Hepatic stellate cell (primary cell): ENCODE measurements at regions not wholly inside any gene's neighbourhood (a gene's known extent, or its start where the extent isn't known, plus 50 kb on each side); places are given as distances from the start of the nearest gene placed in this dataset.

ENCODE experiments used
- DNase-seq: peaks from one replicate; pipeline ENCODE4 v3.0.0; 2011; ENCODE audit warnings: low spot score

DNA sequence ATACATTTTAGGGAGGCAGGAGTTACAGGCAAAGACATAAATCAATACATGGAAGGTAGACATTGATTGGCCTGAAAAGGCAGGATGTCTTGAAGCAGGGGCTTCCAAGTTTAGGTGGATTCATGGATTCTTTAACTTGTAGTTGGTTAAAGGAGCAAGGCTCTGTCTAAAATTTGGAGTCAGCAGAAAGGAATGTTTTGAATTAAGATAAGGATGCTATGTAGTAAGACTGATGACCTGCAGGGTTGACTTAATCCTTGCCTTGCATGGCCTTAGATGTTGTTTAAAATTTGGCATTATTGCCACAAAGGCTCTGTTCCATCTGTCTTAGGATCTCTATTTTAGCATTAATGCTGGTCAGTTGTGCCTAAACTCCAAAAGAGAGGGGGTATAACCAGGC lies 171.3 kb downstream of the C5orf15 start:
- no peak for DNase-seq

DNA sequence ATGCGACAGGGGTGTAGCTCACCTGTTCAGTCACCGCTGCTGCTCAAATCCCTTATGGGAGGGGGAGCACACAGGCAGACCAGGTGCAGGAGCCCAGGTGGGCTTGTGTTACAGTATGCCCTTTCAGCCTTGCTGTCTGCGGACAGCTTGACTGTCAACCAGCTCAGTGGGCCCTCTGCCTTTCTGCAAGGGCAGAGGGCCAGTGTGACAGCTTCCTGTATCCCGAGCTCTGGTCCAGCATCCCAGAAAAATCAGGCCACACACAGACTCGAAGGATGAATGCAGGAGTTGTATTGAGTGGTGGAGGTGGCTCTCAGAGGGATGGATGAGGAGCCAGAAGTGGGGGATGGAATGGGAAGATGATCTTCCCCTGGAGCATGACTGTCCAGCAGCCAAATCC lies 172.2 kb downstream of the C5orf15 start:
- DNase-seq = no peak

DNA sequence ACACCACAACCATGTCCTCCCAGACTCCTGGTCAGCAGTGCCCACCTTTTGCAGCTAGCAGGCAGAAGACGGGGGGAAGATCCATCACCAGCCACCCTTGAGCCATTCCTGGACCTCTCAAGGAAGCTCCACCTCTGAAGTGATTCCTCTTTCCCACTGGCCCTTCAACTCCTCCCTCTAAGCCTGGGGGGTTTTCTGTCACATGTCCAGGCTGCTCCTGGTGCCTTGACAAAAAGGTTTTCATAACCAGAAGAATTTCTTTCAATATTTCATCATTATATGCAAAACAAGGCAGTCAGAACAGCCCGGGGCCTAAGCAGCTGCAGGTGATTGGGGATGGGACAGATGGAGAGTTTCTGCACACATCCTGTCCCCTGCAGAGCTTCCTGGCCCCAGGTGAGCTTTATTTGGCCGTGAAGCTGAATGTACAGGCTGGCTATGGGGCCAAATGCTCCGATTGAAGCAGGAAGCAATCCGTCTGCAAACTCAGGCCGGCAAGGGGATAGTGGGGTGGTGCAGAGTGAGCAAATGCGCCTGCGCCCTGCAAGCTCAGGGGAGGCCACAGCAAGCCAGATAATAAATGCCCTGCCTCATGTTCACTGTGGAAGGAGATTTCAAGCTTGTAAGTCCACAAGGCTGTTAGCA lies 173.5 kb downstream of the C5orf15 start:
- no peak for DNase-seq

DNA sequence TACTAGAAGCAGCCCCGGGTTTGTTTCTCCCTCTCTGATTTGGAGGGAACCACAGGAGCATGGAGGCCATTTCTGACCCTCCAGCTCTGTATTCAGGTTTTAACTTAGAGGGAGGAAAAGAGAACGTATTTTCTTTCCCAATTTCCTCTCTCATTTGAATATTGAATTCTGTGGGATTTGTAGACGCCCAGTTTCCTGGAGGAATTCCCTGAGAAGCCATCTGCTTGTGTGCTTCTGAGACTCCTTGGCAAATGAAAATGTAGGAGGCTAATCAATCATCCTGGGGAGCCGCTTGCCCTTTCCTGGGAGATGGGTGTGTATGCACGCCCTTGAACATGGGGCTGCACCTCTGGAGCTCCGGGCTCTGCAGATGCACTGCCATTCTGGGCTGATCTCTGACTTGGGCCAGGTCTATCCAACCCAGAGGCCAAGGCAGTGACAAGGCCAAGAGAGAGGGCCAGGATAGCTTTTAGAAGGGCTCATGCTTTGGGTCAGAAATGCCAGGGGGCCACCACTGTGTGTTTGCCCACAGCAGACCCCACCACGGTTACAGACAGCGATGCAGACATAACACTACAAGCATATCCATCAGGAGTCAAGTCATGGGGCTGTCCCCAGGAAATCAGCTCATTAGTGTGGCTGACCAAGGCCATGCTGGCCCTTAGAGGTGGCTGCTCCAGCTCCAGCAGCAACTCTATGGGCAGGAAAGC lies 174.5 kb downstream of the C5orf15 start:
- DNase-seq = no peak

DNA sequence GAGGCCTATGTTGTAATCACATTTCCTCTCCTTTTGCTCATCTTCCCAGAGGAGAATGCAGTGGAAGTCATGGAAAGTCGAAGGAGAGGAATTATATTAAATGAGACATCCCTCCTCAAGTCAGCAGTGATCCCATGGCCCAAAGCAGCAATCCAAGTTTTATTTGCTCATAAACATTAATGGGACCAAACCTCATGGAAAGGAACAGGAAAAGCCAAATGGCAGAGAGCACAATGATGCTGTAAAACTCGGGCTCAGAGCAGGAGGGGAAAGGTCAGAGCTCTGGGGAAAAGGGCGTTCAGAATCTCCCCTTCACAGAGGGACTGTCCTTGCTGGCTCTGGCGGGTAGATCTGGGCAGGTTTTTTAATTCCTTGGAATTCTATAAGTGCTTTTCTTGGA lies 175.8 kb downstream of the C5orf15 start:
- no peak for DNase-seq

DNA sequence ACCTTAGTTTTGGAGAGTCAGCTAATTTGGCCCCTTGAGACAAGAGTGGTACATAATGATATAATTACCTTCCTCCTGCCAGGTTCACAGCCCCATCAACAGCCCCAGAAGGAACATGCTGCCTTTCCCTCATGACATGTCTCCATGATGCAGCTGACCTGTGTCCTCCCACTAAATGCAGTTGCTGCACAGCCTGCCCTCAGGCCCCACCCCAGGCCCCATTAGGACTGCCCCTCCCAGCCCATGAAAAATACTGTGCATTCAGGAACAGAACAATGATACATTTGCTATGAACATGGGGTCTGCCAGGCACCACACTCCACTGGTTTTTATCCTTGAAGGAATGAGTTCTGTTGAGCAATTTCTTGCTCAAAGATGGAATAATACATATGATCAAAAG lies 176.4 kb downstream of the C5orf15 start:
- no peak for DNase-seq

DNA sequence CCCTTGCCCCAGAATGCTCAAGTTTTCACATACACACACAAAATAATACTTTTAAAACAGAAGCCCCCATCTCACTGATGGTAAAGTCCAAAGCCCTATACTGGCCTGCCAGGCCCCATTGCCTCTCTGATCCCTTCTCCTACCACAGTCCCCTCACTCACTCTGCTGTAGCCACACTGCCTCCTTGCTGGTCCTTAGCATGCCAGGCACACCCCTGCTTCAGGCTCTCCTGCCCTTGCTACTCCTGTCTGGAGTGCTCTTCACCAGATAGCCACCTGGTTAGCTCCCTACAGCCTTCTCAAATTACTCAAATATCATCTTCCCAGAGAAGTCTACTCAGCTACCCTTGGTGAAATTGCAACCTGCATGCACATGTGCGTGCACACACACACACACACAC lies 177.5 kb downstream of the C5orf15 start:
- no peak for DNase-seq

DNA sequence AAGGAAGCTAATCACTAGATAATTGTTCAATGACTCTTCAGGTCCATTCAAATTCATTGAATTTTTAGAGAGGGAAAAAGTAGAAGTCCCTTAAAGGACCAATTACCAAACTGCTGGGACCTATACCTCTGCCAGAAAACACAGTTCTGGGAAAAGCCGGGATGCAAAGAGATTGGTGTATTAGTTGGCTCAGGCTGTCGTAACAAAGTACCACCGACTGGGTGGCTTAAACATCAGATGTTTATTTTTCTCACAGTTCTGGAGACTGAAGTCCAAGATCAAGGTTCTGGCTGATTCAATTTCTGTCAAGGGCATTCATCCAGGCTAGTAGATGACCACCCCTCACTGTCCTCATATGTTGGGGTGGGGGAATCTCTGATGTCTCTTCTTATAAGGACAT lies 177.1 kb upstream of the FSTL4 start:
- DNase-seq = no peak

DNA sequence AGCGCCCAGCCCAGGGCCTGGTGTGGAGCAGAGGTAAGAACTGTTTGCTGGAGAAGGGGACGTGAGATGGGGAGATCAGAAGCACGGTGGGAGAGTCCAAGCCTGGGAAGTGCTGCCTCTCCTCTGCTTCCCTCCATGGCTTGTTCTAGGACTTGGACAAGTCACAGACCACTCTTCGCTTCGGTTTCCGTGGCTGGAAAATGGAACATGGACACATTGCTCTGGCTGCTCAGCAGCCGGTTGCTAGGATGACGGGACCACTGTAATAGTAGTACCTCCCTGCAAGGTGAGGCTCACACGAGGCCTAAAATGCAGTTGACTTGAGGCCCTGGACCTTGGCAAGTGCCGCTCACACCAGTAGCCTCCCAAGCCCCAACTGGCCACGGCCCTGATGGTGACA lies 175.8 kb upstream of the FSTL4 start:
- no peak for DNase-seq

DNA sequence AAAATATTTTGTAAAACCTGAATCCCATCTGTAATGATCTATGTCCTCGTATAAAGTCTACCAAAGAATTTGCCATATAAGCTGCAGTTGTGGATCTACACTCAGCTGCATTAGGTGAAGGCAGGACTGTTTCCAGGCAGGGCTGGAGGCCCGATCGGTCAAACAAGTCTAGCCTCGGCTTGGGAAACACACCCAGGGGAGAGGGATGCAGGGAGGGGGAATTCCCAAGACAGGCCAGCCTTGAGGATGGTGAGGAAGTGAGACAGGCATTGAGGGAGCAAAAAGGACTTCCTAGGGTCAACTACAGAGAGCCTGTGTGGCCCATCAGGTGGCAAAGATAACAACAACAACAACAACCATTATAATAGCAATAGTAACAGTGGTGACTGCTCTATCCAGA lies 174.1 kb upstream of the FSTL4 start:
- DNase-seq = no peak

DNA sequence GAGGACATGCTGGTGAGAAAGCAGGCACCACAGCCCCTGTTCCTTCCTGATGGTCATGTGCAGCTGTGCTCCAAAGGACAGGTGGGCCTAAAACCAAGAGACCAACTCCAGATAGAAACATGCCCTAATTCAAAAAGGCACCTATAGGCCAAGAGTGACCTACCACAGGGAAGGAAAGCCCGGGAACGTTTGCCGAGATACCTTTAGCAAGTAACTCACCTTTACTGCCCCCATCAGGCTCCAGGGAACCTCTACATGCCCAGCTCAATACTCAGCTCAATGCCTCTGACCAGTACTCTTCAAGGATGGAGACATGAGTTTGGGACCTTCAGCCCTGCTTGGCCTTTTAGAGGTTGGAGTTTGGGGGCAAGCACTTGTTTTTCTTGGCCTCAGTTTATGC lies 172.8 kb upstream of the FSTL4 start:
- no peak for DNase-seq

DNA sequence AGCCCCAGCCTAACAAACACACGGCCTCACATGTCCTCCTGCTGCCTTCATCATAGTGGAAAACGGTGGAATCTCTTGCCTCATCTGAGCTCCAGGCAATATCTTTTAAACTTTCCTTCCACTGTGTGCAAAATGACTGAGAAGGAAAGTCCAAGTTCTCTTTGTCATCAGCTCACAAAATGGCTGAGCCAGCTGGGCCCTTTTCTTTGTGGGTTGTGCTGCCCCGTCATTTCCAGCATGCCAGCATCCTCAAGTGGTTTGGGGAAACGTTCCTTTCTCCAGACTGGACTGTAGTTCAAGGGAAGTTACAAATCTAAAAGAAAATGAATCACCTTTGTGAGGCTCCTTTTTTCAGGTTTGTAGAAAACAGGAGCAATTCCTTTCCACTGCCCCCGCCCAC lies 171.1 kb upstream of the FSTL4 start:
- DNase-seq = no peak

DNA sequence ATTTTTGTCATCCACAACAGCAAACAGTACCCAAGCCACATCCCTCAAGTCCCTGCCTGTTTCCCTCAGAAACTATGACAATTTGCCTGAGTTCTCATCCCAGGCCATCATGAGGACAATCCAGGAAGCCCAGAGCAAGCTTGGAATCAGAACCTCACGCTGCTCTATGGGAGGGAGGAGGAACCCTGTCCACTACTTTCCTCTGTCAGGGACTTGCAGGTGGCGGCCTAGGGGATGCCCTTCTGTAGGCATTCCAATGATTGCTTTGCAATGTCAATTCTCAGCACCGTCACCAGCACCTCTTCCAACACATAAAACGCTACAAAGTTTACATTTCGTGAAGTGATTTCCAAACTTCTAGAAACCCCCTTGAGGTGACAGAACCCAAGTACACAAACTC lies 170.4 kb upstream of the FSTL4 start:
- no peak for DNase-seq

DNA sequence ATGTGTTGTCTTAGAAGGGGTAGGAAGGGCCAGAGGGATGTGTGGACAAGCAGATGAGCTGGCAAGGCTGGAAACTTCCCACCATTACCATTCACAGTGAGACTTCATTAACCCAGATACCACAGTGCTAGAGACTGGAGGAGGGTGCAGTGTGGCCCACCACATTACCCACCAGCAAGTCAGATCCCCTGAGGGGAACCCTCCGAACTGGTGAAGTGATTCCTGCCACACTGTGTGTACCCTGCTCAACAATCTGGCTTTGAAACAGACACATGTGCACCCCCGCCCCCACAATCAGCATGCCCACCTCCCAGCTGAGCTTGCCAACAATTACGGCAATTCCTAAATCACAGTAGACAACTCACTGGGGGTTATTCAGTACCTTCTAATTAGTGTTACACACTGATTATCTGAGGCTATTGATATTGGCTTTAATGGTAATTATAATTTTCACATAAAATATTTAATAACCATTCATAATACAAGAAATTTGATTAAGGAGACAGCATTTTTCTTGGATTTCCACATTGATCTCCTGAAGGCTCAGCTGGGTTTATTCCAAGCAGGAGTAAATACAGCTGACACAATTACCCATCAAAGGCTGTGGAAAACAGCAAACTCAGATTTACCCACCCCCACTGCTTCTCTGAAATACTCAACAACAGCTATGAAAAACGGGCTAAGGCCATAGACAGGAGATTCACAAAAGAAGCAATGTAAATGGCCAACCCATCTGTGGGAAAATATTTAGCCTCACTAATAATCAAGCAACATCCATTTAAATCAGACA lies 169.3 kb upstream of the FSTL4 start:
- no peak for DNase-seq

DNA sequence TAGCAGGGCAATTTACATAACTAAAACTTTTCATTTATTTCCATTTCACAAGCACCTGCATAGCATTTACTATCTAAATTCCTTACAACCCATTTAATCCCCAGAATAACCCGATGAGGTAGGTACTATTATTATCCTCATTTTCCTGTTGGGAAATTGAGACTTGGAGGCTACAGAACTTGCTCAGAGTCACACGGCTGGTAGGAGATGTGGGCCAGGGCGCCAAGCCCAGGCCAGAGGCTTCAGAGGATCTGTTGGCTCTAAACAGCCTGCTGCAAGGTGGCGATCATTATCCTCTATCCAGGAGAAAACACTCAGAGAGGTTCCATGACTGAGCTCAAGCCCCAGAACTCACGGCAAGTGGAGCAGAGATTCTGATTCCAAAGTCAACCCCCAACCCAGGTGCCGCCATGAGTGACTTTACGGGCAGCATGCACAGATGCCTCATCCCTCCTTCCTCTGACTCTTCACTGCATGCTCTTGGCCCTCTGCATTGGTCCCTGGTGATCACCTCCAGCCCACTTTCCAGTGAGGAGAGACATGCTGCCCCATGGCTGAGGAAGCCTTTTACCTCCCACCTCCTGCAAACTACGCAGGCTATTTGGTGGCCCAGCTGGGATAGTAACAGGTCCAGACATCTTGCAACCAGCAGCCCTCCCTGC lies 168.4 kb upstream of the FSTL4 start:
- no peak for DNase-seq

DNA sequence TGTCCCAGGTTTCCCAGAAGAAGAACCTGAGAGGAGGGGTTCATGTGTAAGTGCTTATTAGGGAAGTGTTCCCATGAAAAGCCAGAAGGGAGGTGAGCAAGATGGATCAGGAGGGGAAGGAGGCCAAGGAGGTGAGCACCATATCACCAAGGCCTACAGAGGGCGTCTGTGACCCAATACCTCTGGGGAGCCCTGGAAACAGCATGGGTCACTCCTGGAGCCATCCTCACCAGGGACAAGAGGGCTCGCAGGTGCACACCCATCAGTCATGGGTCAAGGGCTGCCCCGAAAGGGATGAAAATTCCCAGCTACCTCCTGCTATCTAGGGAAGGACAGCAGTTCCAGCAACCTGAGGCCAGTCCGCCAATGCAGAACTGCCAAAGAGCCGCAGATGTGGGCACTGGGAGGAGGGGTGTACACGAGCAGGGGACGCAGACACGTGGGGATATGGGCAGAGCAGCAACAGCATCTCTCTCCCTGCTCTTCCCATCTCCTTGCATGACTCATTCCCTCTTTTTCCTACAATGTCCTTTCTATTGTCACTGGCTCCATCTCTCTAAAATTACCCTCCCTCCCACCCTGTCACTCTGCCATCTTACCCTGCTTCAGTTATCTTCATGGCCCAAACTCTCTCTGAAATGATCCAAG lies 167.6 kb upstream of the FSTL4 start:
- no peak for DNase-seq

DNA sequence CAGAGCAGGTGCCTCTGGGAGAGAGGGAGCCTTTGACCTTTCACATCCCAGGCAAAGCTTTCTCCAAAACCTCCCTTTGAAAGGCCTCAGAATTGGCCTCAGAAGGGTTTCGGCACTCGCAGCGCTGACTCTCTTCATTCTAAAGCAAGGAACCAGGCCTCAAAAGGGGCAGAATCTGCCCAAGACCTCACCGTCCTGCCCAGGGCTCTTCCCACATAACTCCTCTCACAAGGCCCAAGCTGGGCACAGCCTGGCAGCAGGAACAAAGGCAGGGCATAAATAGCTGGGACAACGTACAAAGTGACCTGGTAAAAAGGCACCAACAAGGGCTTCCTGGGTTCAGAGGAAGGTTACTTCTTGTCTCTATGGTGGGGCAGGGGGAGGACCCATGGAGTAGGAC lies 166.3 kb upstream of the FSTL4 start:
- no peak for DNase-seq

DNA sequence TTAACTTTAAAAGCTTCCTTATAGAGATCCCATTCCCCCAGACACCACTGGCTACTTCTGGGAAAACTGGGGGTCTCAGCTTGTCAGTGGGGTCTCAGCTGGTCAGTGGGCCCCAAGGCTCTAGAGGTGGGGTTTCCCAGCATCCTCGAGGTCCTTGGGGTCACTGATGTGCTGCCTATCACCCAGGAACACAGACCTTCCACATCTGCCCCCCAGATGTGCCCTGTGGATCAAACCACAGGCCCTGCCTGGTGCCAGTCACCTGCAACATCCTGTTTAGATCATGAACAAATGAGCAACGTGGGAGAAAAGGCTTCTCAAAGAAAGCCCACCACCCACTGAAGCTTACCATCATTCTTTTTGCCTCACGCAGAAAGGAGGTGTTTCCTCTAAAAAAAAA lies 165.6 kb upstream of the FSTL4 start:
- no peak for DNase-seq

DNA sequence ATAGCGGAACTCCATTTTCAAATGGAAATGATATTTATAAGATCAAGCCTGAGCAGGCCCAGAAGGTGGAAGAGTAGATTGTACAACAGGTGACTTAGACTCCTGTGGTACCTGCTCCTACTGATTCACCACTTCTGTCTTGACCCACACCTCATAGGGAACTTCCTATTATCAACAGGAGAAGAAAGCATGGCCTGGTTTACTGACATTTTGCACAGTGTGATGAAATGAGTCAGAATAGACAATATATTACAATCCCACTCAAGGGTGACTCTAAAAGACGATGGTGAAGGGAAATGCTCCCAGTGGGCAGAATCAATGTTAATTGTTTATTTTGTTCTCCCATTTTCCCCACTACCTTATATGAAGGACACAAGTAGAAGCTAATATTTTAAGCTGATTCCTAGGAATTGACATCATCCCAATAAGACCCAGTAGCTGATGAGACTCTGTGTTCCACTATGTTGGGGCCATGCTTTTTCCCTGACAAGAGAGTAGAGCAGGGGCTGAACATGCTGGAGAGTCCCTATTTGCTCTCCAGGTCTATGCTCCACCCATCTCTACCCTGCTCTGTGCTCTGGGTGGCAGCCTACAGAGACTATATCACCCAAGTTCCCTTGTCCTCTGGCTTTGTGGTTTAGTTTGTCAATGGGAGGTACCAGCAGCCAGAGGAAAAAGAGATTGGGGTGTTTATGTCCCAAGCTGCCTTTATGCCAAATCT lies 163.4 kb upstream of the FSTL4 start:
- no peak for DNase-seq

DNA sequence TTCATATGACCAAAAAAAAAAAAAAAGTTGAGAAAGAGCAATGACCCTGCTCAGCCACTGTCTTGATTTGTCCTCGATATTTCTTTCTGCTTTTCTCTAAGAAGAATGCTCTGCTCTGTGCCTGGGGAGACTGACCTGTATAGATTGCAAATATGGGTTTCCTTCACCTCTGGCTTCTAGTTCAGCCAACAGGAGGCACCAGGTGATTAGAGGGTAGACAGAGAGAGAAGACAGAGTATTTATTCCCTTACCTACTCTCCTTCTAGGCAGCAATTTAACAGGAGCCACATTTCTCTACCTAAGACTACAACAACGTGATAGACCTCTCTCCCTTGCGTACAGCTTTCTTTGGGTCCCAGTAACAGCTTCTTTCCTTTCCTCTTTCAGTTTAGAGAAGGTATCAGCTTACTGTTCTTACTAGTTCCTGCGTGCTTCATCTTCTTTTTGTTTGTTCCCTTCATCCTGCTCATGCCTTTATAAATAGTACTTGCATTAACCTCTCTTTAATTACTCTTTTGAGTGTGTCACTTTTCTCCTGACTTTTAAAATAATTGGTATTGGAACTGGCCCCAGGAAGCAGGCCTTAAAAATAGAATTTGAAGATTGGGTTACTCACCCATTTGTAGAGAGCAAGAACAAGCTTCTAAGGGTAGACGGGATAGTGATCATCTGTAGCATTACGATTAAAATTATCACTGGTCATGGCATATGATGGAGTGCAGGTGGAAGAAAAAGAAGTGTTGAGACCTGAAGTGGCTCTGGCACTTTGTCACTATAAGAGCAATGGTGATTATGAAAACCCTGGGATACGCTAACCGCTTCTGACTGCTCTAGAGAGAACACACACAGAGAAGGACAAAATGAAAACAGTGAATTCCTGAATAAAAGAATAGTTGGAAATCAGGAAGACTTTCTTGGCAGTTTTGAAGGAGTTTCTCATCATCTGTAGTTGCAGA lies 161.2 kb upstream of the FSTL4 start:
- DNase-seq = no peak

DNA sequence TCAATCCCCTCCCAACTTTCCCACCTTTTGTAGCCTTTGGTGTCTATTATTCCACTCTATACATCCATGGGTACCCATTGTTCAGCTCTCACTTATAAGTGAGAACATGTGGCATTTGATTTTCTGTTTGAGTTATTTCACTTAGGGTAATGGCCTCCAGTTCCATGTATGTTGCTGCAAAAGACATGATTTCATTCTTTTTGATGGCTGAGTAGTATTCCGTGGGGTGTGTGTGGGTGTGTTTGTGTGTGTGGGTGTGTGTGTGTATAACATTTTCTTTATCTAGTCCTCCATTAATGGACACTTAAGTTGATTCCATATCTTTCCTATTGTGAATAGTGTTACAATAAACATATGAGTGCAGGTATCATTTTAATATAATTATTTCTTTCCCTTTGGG lies 157.5 kb upstream of the FSTL4 start:
- DNase-seq = no peak
